Activated naive CD4-positive, alpha-beta T cell treated with anti-CD3 and anti-CD28 coated beads, Interleukin-2, amount 50 U/mL, for 16 hours (primary cell): ENCODE measurements at regions not wholly inside any gene's neighbourhood (a gene's known extent, or its start where the extent isn't known, plus 50 kb on each side); places are given as distances from the start of the nearest gene placed in this dataset.
"Not testable (repeated sequence)": the region's sequence is repeated elsewhere in the genome, so short reads cannot be mapped to it uniquely, and the experiment has no call there.

Experiments used
- DNase-seq: peaks from one replicate; pipeline ENCODE4 v3.0.0-alpha.2; 2020

- DNase-seq, result peak; percentile 15
These were observed 100.8 kb downstream of the ABCC12 start for GRCh38 chr16:48054881-48055601.

- no peak for DNase-seq
These were observed 102.4 kb downstream of the ABCC12 start for GRCh38 chr16:48053418-48053745.

- DNase-seq, result no peak
These were observed 102.9 kb downstream of the ABCC12 start for GRCh38 chr16:48052731-48053417.

- DNase-seq, result no peak
These were observed 104.9 kb downstream of the ABCC12 start for GRCh38 chr16:48050871-48051270.

- DNase-seq, result no peak
These were observed 105.9 kb downstream of the ABCC12 start for GRCh38 chr16:48049847-48050246.

GRCh38 chr16:48047720-48048119 lies 108.1 kb downstream of the ABCC12 start:
- DNase-seq, result no peak

GRCh38 chr16:48047241-48047640 lies 108.6 kb downstream of the ABCC12 start:
- no peak for DNase-seq

- no peak for DNase-seq
These were observed 111.7 kb downstream of the ABCC12 start for GRCh38 chr16:48044117-48044516.

- no peak for DNase-seq
These were observed 113.8 kb downstream of the ABCC12 start for GRCh38 chr16:48041981-48042421.

- no peak for DNase-seq
These were observed 120.7 kb downstream of the ABCC12 start for GRCh38 chr16:48035142-48035541.

- DNase-seq, result no peak
These were observed 124.9 kb downstream of the ABCC12 start for GRCh38 chr16:48030926-48031325.

GRCh38 chr16:48029768-48030167 lies 126.0 kb downstream of the ABCC12 start:
- DNase-seq, result no peak

- DNase-seq, result no peak
These were observed 130.4 kb downstream of the ABCC12 start for GRCh38 chr16:48025359-48025758.

- DNase-seq, result no peak
These were observed 131.8 kb downstream of the ABCC12 start for GRCh38 chr16:48024042-48024441.

- no peak for DNase-seq
These were observed 133.3 kb downstream of the ABCC12 start for GRCh38 chr16:48022496-48022895.

GRCh38 chr16:48020617-48021016 lies 135.2 kb downstream of the ABCC12 start:
- not testable (repeated sequence) for DNase-seq

- DNase-seq, result no peak
These were observed 141.3 kb downstream of the ABCC12 start for GRCh38 chr16:48014349-48015135.

- DNase-seq, result no peak
These were observed 142.3 kb downstream of the ABCC12 start for GRCh38 chr16:48013491-48013901.

GRCh38 chr16:48011878-48012658 lies 143.7 kb downstream of the ABCC12 start:
- no peak for DNase-seq

GRCh38 chr16:48011466-48011865 lies 144.3 kb downstream of the ABCC12 start:
- no peak for DNase-seq

- DNase-seq, result no peak
These were observed 147.7 kb downstream of the ABCC12 start for GRCh38 chr16:48008011-48008525.

GRCh38 chr16:48004141-48004695 lies 151.6 kb downstream of the ABCC12 start:
- DNase-seq, result no peak
